ENCODE measurements at regions not wholly inside any gene's neighbourhood (a gene's known extent, or its start where the extent isn't known, plus 50 kb on each side); places are given as distances from the start of the nearest gene placed in this dataset.

GRCh38 chr21:18987520-18988026 lies 584.0 kb upstream of the TMPRSS15 start:
- no peak for TF ChIP-seq CTCF (IDR thresholded peaks at IDR 0.05)
- Histone ChIP-seq H3K9me3 (no peaks in the 10 kb centered on the region), H3K27ac (no peak overlapping the region), H3K27me3 (no peaks in the 10 kb centered on the region), H3K4me3 (no peak overlapping the region), H3K4me1 (no peaks in the 10 kb centered on the region), H3K36me3 (no peaks in the 10 kb centered on the region)
- intact Hi-C loops (cut with DNase I) = no loop called here
- DNase-seq = no peak
- ATAC-seq = no peak

- no peak for TF ChIP-seq CTCF (IDR thresholded peaks at IDR 0.05)
- H3K27me3 ChIP-seq = no peaks in the 10 kb centered on the region
- no peaks in the 10 kb centered on the region for H3K36me3 ChIP-seq
- H3K4me3 ChIP-seq = no peak overlapping the region
- H3K27ac ChIP-seq = no peak overlapping the region
- no peaks in the 10 kb centered on the region for H3K9me3 ChIP-seq
- H3K4me1 ChIP-seq = no peaks in the 10 kb centered on the region
- intact Hi-C loops (cut with DNase I) = no loop called here
- ATAC-seq (no peak), DNase-seq (no peak)
Observed at GRCh38 chr21:18989953-18990495, 586.4 kb upstream of the TMPRSS15 start.

GRCh38 chr21:18991846-18992245 lies 588.3 kb upstream of the TMPRSS15 start:
- no peaks in the 10 kb centered on the region for H3K9me3 ChIP-seq
- no peaks in the 10 kb centered on the region for H3K36me3 ChIP-seq
- H3K4me3 ChIP-seq = no peak overlapping the region
- DNase-seq = no peak
- H3K27ac ChIP-seq = no peak overlapping the region
- no peaks in the 10 kb centered on the region for H3K4me1 ChIP-seq
- ATAC-seq = no peak
- H3K27me3 ChIP-seq = no peaks in the 10 kb centered on the region
- intact Hi-C loops (cut with DNase I) = no loop called here
- no peak for TF ChIP-seq CTCF (IDR thresholded peaks at IDR 0.05)

GRCh38 chr21:19010251-19010650 lies 606.7 kb upstream of the TMPRSS15 start:
- ATAC-seq (no peak), DNase-seq (no peak)
- Histone ChIP-seq H3K36me3 (no peaks in the 10 kb centered on the region), H3K27me3 (no peaks in the 10 kb centered on the region), H3K9me3 (no peaks in the 10 kb centered on the region), H3K4me3 (no peak overlapping the region), H3K4me1 (no peaks in the 10 kb centered on the region), H3K27ac (no peak overlapping the region)
- TF ChIP-seq CTCF (IDR thresholded peaks at IDR 0.05) = no peak
- intact Hi-C loops (cut with DNase I) = no loop called here

DNA sequence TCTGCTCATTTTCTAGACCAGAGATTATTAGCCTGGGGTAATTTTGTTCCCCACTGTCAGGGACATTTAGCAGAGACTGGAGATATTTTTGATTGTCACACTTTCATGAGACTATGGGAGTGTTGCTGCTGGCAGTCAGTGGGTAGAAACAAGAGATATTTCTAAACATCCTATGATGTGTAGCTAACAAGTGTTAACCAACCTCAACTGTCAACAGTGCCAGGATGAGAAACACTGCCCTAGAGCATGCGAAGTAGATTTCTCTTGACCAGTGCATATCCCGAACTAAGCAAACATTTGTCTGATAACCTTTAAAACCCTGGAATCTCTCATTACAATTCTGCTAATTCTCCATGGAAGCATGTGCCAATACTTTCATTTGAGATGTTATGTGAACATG lies 607.4 kb upstream of the TMPRSS15 start:
- Histone ChIP-seq H3K27me3 (no peaks in the 10 kb centered on the region), H3K9me3 (no peaks in the 10 kb centered on the region), H3K4me1 (no peaks in the 10 kb centered on the region), H3K27ac (no peak overlapping the region), H3K36me3 (no peaks in the 10 kb centered on the region), H3K4me3 (no peak overlapping the region)
- no peak for ATAC-seq
- TF ChIP-seq CTCF (IDR thresholded peaks at IDR 0.05) = no peak
- intact Hi-C loops (cut with DNase I) = no loop called here
- DNase-seq = no peak

DNA sequence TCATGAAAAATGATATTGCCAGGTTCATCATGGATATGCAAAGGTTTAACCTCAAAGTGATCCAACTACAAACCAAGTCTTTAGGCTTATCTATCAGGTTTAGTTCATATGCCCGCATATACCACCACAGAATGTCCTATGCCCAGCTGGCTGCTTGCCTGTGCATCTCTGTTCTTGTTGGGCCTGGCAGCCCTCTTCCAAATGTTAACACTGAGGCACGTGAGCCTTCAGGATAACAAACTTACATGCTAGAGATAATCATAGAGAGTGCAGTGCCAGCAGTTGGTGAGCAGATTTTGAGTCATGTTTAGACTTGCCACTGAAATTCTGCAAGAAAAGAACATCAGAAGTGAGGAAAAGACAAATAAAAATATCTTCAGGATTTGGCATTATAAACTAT lies 607.9 kb upstream of the TMPRSS15 start:
- H3K9me3 ChIP-seq = no peaks in the 10 kb centered on the region
- no peaks in the 10 kb centered on the region for H3K4me1 ChIP-seq
- ATAC-seq (no peak), DNase-seq (no peak)
- no peak overlapping the region for H3K27ac ChIP-seq
- no peaks in the 10 kb centered on the region for H3K27me3 ChIP-seq
- H3K4me3 ChIP-seq = no peak overlapping the region
- intact Hi-C loops (cut with DNase I) = no loop called here
- H3K36me3 ChIP-seq = no peaks in the 10 kb centered on the region
- TF ChIP-seq CTCF (IDR thresholded peaks at IDR 0.05) = no peak
